Gastroesophageal sphincter (tissue), 4 donors: ENCODE measurements at regions not wholly inside any gene's neighbourhood (a gene's known extent, or its start where the extent isn't known, plus 50 kb on each side); places are given as distances from the start of the nearest gene placed in this dataset.

Experiments
- ATAC-seq: fragments of 150-250 bp; one replicate; pipeline ENCODE4 v1.9.1; 2016; ENCODE audit warnings: mild to moderate bottlenecking, moderate library complexity
- H3K27ac ChIP-seq, 4 donors: fragments of 200-600 bp; sonication (generic) in 3 of 4; 1 replicate in 3 of 4; 2 replicates in 1 of 4; pipeline ENCODE4 v1.5.1; 2016 to 2019
- H3K27me3 ChIP-seq: fragments of 200-600 bp; sonication (generic); one replicate; pipeline ENCODE4 v1.5.1; 2019
- H3K36me3 ChIP-seq, 2 donors: fragments of 200-600 bp; sonication (generic); one replicate each; pipeline ENCODE4 v1.5.1; 2019; ENCODE audit warnings: control low read depth in 1 of 2
- H3K4me1 ChIP-seq, 3 donors: fragments of 200-600 bp; sonication (generic); 1 replicate in 2 of 3; 2 replicates in 1 of 3; pipeline ENCODE4 v1.5.1; 2016 to 2019; ENCODE audit warnings: control low read depth in 2 of 3
- H3K4me3 ChIP-seq, 2 donors: fragments of 200-600 bp; sonication (generic); one replicate each; pipeline ENCODE4 v1.5.1; 2019; ENCODE audit warnings: mild to moderate bottlenecking in 1 of 2, moderate library complexity in 1 of 2
- H3K9me3 ChIP-seq, 3 donors: fragments of 200-600 bp; sonication (generic); one replicate each; pipeline ENCODE4 v1.5.1; 2017 to 2019; ENCODE audit warnings: control low read depth in 2 of 3
- CTCF ChIP-seq, 4 experiments: fragments of 200-600 bp in 2 of 4; fragments of 450-650 bp in 2 of 4; sonication (generic) in 1 of 4; IDR thresholded peaks; one replicate each; pipeline ENCODE4 v1.5.1; 2017 to 2019; ENCODE audit warnings: antibody characterized with exemption in 4 of 4, mild to moderate bottlenecking in 2 of 4, moderate library complexity in 2 of 4
- EP300 ChIP-seq: sonication (generic); formaldehyde crosslinking; IDR thresholded peaks from one replicate; pipeline ENCODE4 v1.6.1; 2017; ENCODE audit warnings: antibody characterized with exemption, mild to moderate bottlenecking
- POLR2A ChIP-seq, 2 donors: fragments of 450-650 bp; IDR thresholded peaks; one replicate each; pipeline ENCODE4 v1.6.1; 2017; ENCODE audit warnings: antibody characterized with exemption in 2 of 2, mild to moderate bottlenecking in 2 of 2, moderate library complexity in 1 of 2
- POLR2AphosphoS5 ChIP-seq: sonication (generic); formaldehyde crosslinking; IDR thresholded peaks from one replicate; pipeline ENCODE4 v1.6.1; 2017; ENCODE audit warnings: antibody characterized with exemption
- WGBS, 2 donors: methylation state at CpG; one replicate each; pipeline ENCODE4 v1.1.5; 2018; ENCODE audit warnings: low coverage in 1 of 2; 5-methylcytosine and 5-hydroxymethylcytosine counted together

GRCh38 chr16:73290258-73290657 is 242.3 kb upstream of the ZFHX3 start:
- Histone ChIP-seq H3K27ac (no peak overlapping the region), H3K4me1 (no peaks in the 10 kb centered on the region), H3K4me3 (no peak overlapping the region), H3K9me3 (no peaks in the 10 kb centered on the region), H3K27me3 (peaks cover 46% of the 10 kb centered on the region), H3K36me3 (no peaks in the 10 kb centered on the region)
- no peak for TF ChIP-seq POLR2A (IDR thresholded peaks at IDR 0.05)
- no peak for TF ChIP-seq CTCF (IDR thresholded peaks at IDR 0.05)
- no peak for TF ChIP-seq EP300
- TF ChIP-seq POLR2AphosphoS5: no peak
- no peak for ATAC-seq
- 77 to 78% methylated on average over 1 of the region's 1 CpG for WGBS, 2 donors

- H3K4me1 ChIP-seq: no peaks in the 10 kb centered on the region
- H3K27me3 ChIP-seq: peaks cover 46% of the 10 kb centered on the region
- no peak overlapping the region for H3K4me3 ChIP-seq
- H3K27ac ChIP-seq: no peak overlapping the region
- no peaks in the 10 kb centered on the region for H3K9me3 ChIP-seq
- no peak for ATAC-seq
- TF ChIP-seq POLR2AphosphoS5 (no peak), EP300 (no peak), POLR2A (IDR thresholded peaks at IDR 0.05) (no peak), CTCF (IDR thresholded peaks at IDR 0.05) (no peak)
- H3K36me3 ChIP-seq: no peaks in the 10 kb centered on the region
- 58 to 59% methylated on average over 2 to 3 of the region's 4 CpGs for WGBS, 2 donors
Measured at GRCh38 chr16:73289232-73289631, 241.3 kb upstream of the ZFHX3 start.

- no peaks in the 10 kb centered on the region for H3K36me3 ChIP-seq
- H3K4me1 ChIP-seq: no peaks in the 10 kb centered on the region
- no peak overlapping the region for H3K27ac ChIP-seq
- 56 to 75% methylated on average over 11 to 17 of the region's 21 CpGs for WGBS, 2 donors
- peaks cover 46% of the 10 kb centered on the region for H3K27me3 ChIP-seq
- H3K9me3 ChIP-seq: no peaks in the 10 kb centered on the region
- TF ChIP-seq POLR2AphosphoS5 (no peak), EP300 (no peak), CTCF (IDR thresholded peaks at IDR 0.05) (no peak), POLR2A (IDR thresholded peaks at IDR 0.05) (no peak)
- ATAC-seq: no peak
- H3K4me3 ChIP-seq: no peak overlapping the region
Measured at GRCh38 chr16:73288520-73288919, 240.6 kb upstream of the ZFHX3 start.

- Histone ChIP-seq H3K36me3 (no peaks in the 10 kb centered on the region), H3K27ac (no peak overlapping the region), H3K4me1 (no peaks in the 10 kb centered on the region), H3K27me3 (peaks cover 46% of the 10 kb centered on the region), H3K4me3 (no peak overlapping the region), H3K9me3 (no peaks in the 10 kb centered on the region)
- TF ChIP-seq POLR2AphosphoS5 (no peak), POLR2A (IDR thresholded peaks at IDR 0.05) (no peak), EP300 (no peak), CTCF (IDR thresholded peaks at IDR 0.05) (no peak)
- ATAC-seq: no peak
- WGBS, 2 donors: 28 to 40% methylated on average over 2 to 9 of the region's 10 CpGs
Measured at GRCh38 chr16:73287859-73288405, 240.0 kb upstream of the ZFHX3 start.
